Globus pallidus (tissue), 1 donor: ENCODE measurements at regions not wholly inside any gene's neighbourhood (a gene's known extent, or its start where the extent isn't known, plus 50 kb on each side); places are given as distances from the start of the nearest gene placed in this dataset.
A peak's percentile ranks its signal among the peaks of the same experiment; 100 is the strongest.

ENCODE experiments used
- DNase-seq: peaks from one replicate; pipeline ENCODE4 v3.0.0-alpha.2; 2015; ENCODE audit warnings: low spot score

GRCh38 chr1:63122079-63122478, 200.3 kb upstream of the FOXD3 start:
- no peak for DNase-seq

GRCh38 chr1:63124666-63125191, 197.6 kb upstream of the FOXD3 start:
- peak; percentile 95 for DNase-seq

- DNase-seq, result no peak
Measured at GRCh38 chr1:63126104-63126503, 196.3 kb upstream of the FOXD3 start.

GRCh38 chr1:63127376-63127775, 195.0 kb upstream of the FOXD3 start:
- no peak for DNase-seq

GRCh38 chr1:63128556-63128955, 193.8 kb upstream of the FOXD3 start:
- no peak for DNase-seq

GRCh38 chr1:63129184-63129583, 193.2 kb upstream of the FOXD3 start:
- DNase-seq, result no peak

GRCh38 chr1:63129855-63130254, 192.5 kb upstream of the FOXD3 start:
- no peak for DNase-seq

GRCh38 chr1:63134501-63135173, 187.7 kb upstream of the FOXD3 start:
- DNase-seq, result peak; percentile 67

GRCh38 chr1:63135174-63135512, 187.2 kb upstream of the FOXD3 start:
- peak; percentile 60 for DNase-seq

GRCh38 chr1:63135801-63136200, 186.6 kb upstream of the FOXD3 start:
- DNase-seq, result no peak

- DNase-seq, result peak; percentile 43
Measured at GRCh38 chr1:63142001-63142400, 180.4 kb upstream of the FOXD3 start.

- DNase-seq, result no peak
Measured at GRCh38 chr1:63143482-63143881, 178.9 kb upstream of the FOXD3 start.

- no peak for DNase-seq
Measured at GRCh38 chr1:63147783-63148182, 174.6 kb upstream of the FOXD3 start.

GRCh38 chr1:63148825-63149645, 173.3 kb upstream of the FOXD3 start:
- peak; percentile 76 for DNase-seq

- no peak for DNase-seq
Measured at GRCh38 chr1:63152572-63152971, 169.8 kb upstream of the FOXD3 start.

- no peak for DNase-seq
Measured at GRCh38 chr1:63155437-63155836, 166.9 kb upstream of the FOXD3 start.

- DNase-seq, result no peak
Measured at GRCh38 chr1:63157085-63157484, 165.3 kb upstream of the FOXD3 start.

GRCh38 chr1:63169057-63169456, 153.3 kb upstream of the FOXD3 start:
- DNase-seq, result no peak

GRCh38 chr1:63173161-63173560, 149.2 kb upstream of the FOXD3 start:
- DNase-seq, result no peak

- no peak for DNase-seq
Measured at GRCh38 chr1:63189677-63190076, 132.7 kb upstream of the FOXD3 start.

GRCh38 chr1:63190171-63190570, 132.2 kb upstream of the FOXD3 start:
- no peak for DNase-seq

GRCh38 chr1:63198871-63199394, 123.4 kb upstream of the FOXD3 start:
- DNase-seq, result peak; percentile 54

- DNase-seq, result no peak
Measured at GRCh38 chr1:63199706-63200335, 122.5 kb upstream of the FOXD3 start.
